ENCODE measurements at regions not wholly inside any gene's neighbourhood (a gene's known extent, or its start where the extent isn't known, plus 50 kb on each side); places are given as distances from the start of the nearest gene placed in this dataset.

DNA sequence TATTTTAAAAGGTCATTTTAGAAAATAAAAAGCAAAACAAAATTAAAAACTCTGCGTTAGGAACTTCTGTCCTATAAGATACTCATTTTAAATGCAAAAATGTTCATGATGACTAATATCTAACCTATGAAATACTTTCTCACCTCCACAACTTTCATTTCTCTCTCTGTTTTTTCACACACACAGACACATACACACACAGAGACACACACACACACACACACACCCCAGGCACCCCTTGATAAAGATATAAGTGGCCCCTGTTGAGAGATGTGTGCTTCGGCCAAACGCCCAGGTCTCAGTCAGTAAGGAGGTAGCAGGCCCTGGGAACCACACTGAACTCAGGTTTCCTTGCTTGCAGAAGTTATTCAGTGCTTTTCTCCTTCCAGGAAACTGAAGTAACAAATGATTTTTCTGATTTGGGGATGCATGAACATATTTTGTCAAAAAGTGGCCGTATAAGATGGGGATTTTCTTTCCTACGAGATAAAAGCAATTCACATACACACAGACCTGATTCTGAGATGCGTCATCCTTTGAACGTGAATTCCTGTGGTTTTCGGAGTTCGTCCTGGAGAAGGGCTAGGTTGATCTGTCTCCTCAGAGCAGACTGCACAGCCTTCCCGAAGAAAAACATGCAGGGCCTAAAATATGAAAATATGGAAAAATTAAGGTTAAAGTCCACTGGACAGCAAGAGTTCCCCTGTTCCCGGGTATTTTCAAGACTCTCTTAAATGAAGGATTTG lies 306.8 kb upstream of the FOXQ1 start (continued):
- no peak for TF ChIP-seq ZNF24 (IDR thresholded peaks at IDR 0.05)
- TF ChIP-seq ZNF384 (IDR thresholded peaks at IDR 0.05; ENCODE audit: borderline replicate concordance, low read depth, low read length), result no peak
- no peak for TF ChIP-seq IRF4 (IDR thresholded peaks at IDR 0.05; ENCODE audit: low read depth, low read length)
- TF ChIP-seq, protein P1, sequence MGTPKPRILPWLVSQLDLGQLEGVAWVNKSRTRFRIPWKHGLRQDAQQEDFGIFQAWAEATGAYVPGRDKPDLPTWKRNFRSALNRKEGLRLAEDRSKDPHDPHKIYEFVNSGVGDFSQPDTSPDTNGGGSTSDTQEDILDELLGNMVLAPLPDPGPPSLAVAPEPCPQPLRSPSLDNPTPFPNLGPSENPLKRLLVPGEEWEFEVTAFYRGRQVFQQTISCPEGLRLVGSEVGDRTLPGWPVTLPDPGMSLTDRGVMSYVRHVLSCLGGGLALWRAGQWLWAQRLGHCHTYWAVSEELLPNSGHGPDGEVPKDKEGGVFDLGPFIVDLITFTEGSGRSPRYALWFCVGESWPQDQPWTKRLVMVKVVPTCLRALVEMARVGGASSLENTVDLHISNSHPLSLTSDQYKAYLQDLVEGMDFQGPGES (IDR thresholded peaks at IDR 0.05), result no peak
- no peak for TF ChIP-seq MTA3 (IDR thresholded peaks at IDR 0.05; ENCODE audit: borderline replicate concordance, low read length)
- peak; percentile 31; the same call in 1 of the 2 replicates for TF ChIP-seq TCF7 (IDR thresholded peaks at IDR 0.05; ENCODE audit: borderline replicate concordance)
- TF ChIP-seq STAT3 (IDR thresholded peaks at IDR 0.05; ENCODE audit: low read depth, low read length), result no peak
- no peak for TF ChIP-seq RAD21 (IDR thresholded peaks at IDR 0.05; ENCODE audit: insufficient read depth, low read depth, low read length)

DNA sequence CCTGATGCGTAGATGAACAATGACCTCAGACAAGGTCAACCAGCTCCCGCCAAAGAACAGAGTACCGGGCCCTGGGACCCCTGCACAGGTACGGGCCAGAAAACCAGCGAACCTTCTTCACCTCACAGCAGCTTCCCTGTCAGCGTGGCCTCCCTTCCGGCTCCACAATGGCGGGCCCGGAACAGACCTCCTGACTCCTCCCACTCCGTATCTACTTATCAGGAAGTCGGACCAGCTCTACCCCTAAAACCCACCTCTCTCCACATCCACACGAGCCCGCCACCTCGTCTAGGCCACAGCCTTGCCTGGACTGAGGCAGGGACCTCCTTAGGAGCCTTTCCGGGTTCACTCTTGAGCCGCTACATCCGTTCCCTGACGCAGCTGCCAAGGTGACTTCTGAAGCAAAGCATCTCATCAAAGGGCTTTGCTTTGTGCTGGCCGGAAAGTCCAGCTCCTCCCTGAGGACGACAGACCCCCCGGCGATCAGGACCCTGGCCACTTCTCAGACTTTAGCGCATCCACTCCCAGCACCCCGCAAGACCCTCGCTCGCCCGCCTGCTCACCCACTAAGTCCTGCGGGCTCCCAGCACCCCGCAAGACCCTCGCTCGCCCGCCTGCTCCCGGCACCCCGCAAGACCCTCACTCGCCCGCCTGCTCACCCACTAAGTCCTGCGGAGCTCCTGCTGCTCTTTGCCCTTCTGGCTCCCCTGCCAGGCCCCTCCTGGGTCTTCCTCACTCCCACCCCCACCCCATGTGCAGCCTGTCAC lies 308.3 kb upstream of the FOXQ1 start:
- 88% methylated on average over 37 of the region's 37 CpGs for WGBS (ENCODE audit: insufficient coverage, insufficient replicate concordance, low lambda C conversion rate, missing lambda C conversion rate)
- intact Hi-C loops (cut with micrococcal nuclease; ENCODE audit: unreplicated experiment), result no loop called here
- no peak for DNase-seq (ENCODE audit: low read depth, low spot score)
- peaks cover 21% of the 10 kb centered on the region for H3K4me1 ChIP-seq (ENCODE audit: control insufficient read depth, insufficient read depth, low read length)
- ChIA-PET POLR2A (no interaction called here), CTCF (no interaction called here), SMC1A (ENCODE audit: uncharacterized antibody, unreplicated experiment) (no interaction called here), RAD21 (ENCODE audit: unreplicated experiment) (no interaction called here)
- in situ Hi-C loops (cut with MboI), result no loop called here
- no peaks in the 10 kb centered on the region for H3K79me2 ChIP-seq (ENCODE audit: control insufficient read depth, insufficient read depth, low read length)
- no peaks in the 10 kb centered on the region; the same call in 2 of the 3 replicates for H3K9me3 ChIP-seq (replicated peaks; ENCODE audit: control insufficient read depth, insufficient read depth, low read length)
- BruUV-seq (replicated peaks), result no TSS peak
- H3K27ac ChIP-seq (ENCODE audit: control insufficient read depth, insufficient read depth), result 0 out of 2 replicates have a peak overlapping the region, but pooled peaks have one; percentile 7
- no peaks in the 10 kb centered on the region for H4K20me1 ChIP-seq (ENCODE audit: control insufficient read depth, insufficient read depth)
- ATAC-seq, result no peak
- H3K4me2 ChIP-seq (ENCODE audit: control insufficient read depth, insufficient read depth), result no peak overlapping the region
- no peaks in the 10 kb centered on the region for H3K36me3 ChIP-seq (ENCODE audit: control insufficient read depth in 2 of 2, insufficient read depth in 2 of 2, low read length in 1 of 2)
- no peak overlapping the region for H2AFZ ChIP-seq (ENCODE audit: control insufficient read depth, low read depth, low read length)
- FAIRE-seq, result no peak
- H3K4me3 ChIP-seq, result no peak overlapping the region
- no peak overlapping the region for H3K9ac ChIP-seq (ENCODE audit: control insufficient read depth, insufficient read depth, low read length)
- H3K27me3 ChIP-seq (replicated peaks in 1 of 2; ENCODE audit: control insufficient read depth in 2 of 2, insufficient read depth in 2 of 2, low read length in 1 of 2), result no peaks in the 10 kb centered on the region
- TF ChIP-seq EED (IDR thresholded peaks at IDR 0.05; ENCODE audit: low read depth) (no peak), MXI1 (IDR thresholded peaks at IDR 0.05; ENCODE audit: low read depth, low read length) (no peak), NR2C2 (IDR thresholded peaks at IDR 0.05; ENCODE audit: borderline replicate concordance, control insufficient read depth, insufficient read length, low read depth) (no peak), POLR2AphosphoS2 (IDR thresholded peaks at IDR 0.05; ENCODE audit: low read depth, low read length) (no peak), ZNF384 (IDR thresholded peaks at IDR 0.05; ENCODE audit: borderline replicate concordance, low read depth, low read length) (no peak), SUZ12 (IDR thresholded peaks at IDR 0.05; ENCODE audit: unreplicated experiment) (no peak), TCF3 (IDR thresholded peaks at IDR 0.05; ENCODE audit: borderline replicate concordance, insufficient read depth, low read depth, low read length) (no peak), SREBF1 (IDR thresholded peaks at IDR 0.05; ENCODE audit: low read length) (no peak)
- TF ChIP-seq, protein P2, sequence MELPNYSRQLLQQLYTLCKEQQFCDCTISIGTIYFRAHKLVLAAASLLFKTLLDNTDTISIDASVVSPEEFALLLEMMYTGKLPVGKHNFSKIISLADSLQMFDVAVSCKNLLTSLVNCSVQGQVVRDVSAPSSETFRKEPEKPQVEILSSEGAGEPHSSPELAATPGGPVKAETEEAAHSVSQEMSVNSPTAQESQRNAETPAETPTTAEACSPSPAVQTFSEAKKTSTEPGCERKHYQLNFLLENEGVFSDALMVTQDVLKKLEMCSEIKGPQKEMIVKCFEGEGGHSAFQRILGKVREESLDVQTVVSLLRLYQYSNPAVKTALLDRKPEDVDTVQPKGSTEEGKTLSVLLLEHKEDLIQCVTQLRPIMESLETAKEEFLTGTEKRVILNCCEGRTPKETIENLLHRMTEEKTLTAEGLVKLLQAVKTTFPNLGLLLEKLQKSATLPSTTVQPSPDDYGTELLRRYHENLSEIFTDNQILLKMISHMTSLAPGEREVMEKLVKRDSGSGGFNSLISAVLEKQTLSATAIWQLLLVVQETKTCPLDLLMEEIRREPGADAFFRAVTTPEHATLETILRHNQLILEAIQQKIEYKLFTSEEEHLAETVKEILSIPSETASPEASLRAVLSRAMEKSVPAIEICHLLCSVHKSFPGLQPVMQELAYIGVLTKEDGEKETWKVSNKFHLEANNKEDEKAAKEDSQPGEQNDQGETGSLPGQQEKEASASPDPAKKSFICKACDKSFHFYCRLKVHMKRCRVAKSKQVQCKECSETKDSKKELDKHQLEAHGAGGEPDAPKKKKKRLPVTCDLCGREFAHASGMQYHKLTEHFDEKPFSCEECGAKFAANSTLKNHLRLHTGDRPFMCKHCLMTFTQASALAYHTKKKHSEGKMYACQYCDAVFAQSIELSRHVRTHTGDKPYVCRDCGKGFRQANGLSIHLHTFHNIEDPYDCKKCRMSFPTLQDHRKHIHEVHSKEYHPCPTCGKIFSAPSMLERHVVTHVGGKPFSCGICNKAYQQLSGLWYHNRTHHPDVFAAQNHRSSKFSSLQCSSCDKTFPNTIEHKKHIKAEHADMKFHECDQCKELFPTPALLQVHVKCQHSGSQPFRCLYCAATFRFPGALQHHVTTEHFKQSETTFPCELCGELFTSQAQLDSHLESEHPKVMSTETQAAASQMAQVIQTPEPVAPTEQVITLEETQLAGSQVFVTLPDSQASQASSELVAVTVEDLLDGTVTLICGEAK (IDR thresholded peaks at IDR 0.05; ENCODE audit: borderline replicate concordance), result no peak

Measured in GM12878 (cell line).